Naive B cell (primary cell): ENCODE measurements at regions not wholly inside any gene's neighbourhood (a gene's known extent, or its start where the extent isn't known, plus 50 kb on each side); places are given as distances from the start of the nearest gene placed in this dataset.

Experiments
- ATAC-seq, 2 donors: fragments of 150-1000 bp; cut with Tn5 transposase; 2 replicates each; pipeline ENCODE4 v1.10.0; 2021; ENCODE audit warnings: low read depth in 2 of 2, mild to moderate bottlenecking in 2 of 2, moderate library complexity in 2 of 2
- DNase-seq: peaks from one replicate; pipeline ENCODE4 v3.0.0; 2022
- H3K27ac Mint-ChIP-seq, 6 donors: one replicate each; pipeline ENCODE4 v1.8.0; 2020 to 2022; ENCODE audit warnings: mild to moderate bottlenecking in 6 of 6, mixed read lengths in 6 of 6, moderate library complexity in 5 of 6, inconsistent platforms in 2 of 6
- H3K27me3 Mint-ChIP-seq, 3 donors: one replicate each; pipeline ENCODE4 v1.8.0; 2021 to 2022; ENCODE audit warnings: mixed read lengths in 3 of 3, mild to moderate bottlenecking in 1 of 3
- H3K36me3 Mint-ChIP-seq, 2 donors: one replicate each; pipeline ENCODE4 v1.8.0; 2020 to 2022; ENCODE audit warnings: mixed read lengths in 2 of 2, inconsistent platforms in 1 of 2, mild to moderate bottlenecking in 1 of 2
- H3K4me1 Mint-ChIP-seq, 3 donors: one replicate each; pipeline ENCODE4 v1.8.0; 2020 to 2022; ENCODE audit warnings: mixed read lengths in 3 of 3, inconsistent platforms in 1 of 3, mild to moderate bottlenecking in 1 of 3, moderate library complexity in 1 of 3
- H3K4me3 Mint-ChIP-seq, 8 donors: one replicate each; pipeline ENCODE4 v1.8.0; 2020 to 2022; ENCODE audit warnings: mild to moderate bottlenecking in 8 of 8, mixed read lengths in 8 of 8, moderate library complexity in 8 of 8, inconsistent platforms in 2 of 8
- H3K9me3 Mint-ChIP-seq, 7 donors: one replicate each; pipeline ENCODE4 v1.8.0; 2020 to 2022; ENCODE audit warnings: mixed read lengths in 7 of 7, mild to moderate bottlenecking in 5 of 7, inconsistent platforms in 2 of 7, moderate library complexity in 1 of 7

GRCh38 chr13:73399347-73400216 lies 340.8 kb downstream of the KLF5 start:
- Mint-ChIP-seq H3K27me3 (no peaks in the 10 kb centered on the region), H3K4me3 (no peak overlapping the region), H3K27ac (no peak overlapping the region), H3K9me3 (peaks cover 0 to 13% (median 2%) of the 10 kb centered on the region in 7 donors), H3K36me3 (no peaks in the 10 kb centered on the region), H3K4me1 (no peaks in the 10 kb centered on the region)
- DNase-seq (no peak), ATAC-seq (no peak)

GRCh38 chr13:73397496-73398305 lies 338.9 kb downstream of the KLF5 start:
- H3K4me3 Mint-ChIP-seq: no peak overlapping the region
- no peak for DNase-seq
- H3K36me3 Mint-ChIP-seq: no peaks in the 10 kb centered on the region
- no peak for ATAC-seq
- peaks cover 0 to 18% (median 3%) of the 10 kb centered on the region in 7 donors for H3K9me3 Mint-ChIP-seq
- H3K27ac Mint-ChIP-seq: no peak overlapping the region
- H3K4me1 Mint-ChIP-seq: no peaks in the 10 kb centered on the region
- H3K27me3 Mint-ChIP-seq: no peaks in the 10 kb centered on the region

GRCh38 chr13:73394066-73394465 lies 335.3 kb downstream of the KLF5 start:
- no peak for ATAC-seq
- Mint-ChIP-seq H3K27me3 (no peaks in the 10 kb centered on the region), H3K4me1 (no peaks in the 10 kb centered on the region), H3K9me3 (peaks cover 2 to 25% (median 6%) of the 10 kb centered on the region in 7 donors), H3K4me3 (no peak overlapping the region), H3K36me3 (no peaks in the 10 kb centered on the region), H3K27ac (no peak overlapping the region)
- no peak for DNase-seq

- ATAC-seq: no peak
- no peaks in the 10 kb centered on the region for H3K4me1 Mint-ChIP-seq
- H3K36me3 Mint-ChIP-seq: no peaks in the 10 kb centered on the region
- no peak overlapping the region for H3K4me3 Mint-ChIP-seq
- peaks cover 0 to 2% (median 0%) of the 10 kb centered on the region in 3 donors for H3K27me3 Mint-ChIP-seq
- DNase-seq: no peak
- H3K9me3 Mint-ChIP-seq: peaks cover 0 to 41% (median 10%) of the 10 kb centered on the region in 7 donors
- H3K27ac Mint-ChIP-seq: no peak overlapping the region
Observed at GRCh38 chr13:73390100-73390499, 331.3 kb downstream of the KLF5 start.

GRCh38 chr13:73388586-73388985 lies 329.8 kb downstream of the KLF5 start:
- H3K9me3 Mint-ChIP-seq: peaks cover 2 to 48% (median 9%) of the 10 kb centered on the region in 7 donors
- no peaks in the 10 kb centered on the region for H3K4me1 Mint-ChIP-seq
- no peak overlapping the region for H3K27ac Mint-ChIP-seq

GRCh38 chr13:73387318-73387717 lies 328.5 kb downstream of the KLF5 start:
- Mint-ChIP-seq H3K9me3 (peaks cover 4 to 49% (median 9%) of the 10 kb centered on the region in 7 donors), H3K27me3 (peaks cover 0 to 3% (median 0%) of the 10 kb centered on the region in 3 donors), H3K4me1 (no peaks in the 10 kb centered on the region), H3K36me3 (no peaks in the 10 kb centered on the region), H3K27ac (no peak overlapping the region), H3K4me3 (no peak overlapping the region)
- DNase-seq: no peak
- ATAC-seq: no peak

More at GRCh38 chr13:73388586-73388985, 329.8 kb downstream of the KLF5 start:
- Mint-ChIP-seq H3K36me3 (no peaks in the 10 kb centered on the region), H3K4me3 (no peak overlapping the region), H3K27me3 (peaks cover 0 to 3% (median 0%) of the 10 kb centered on the region in 3 donors)
- no peak for ATAC-seq
- no peak for DNase-seq

- Mint-ChIP-seq H3K9me3 (peaks cover 0 to 38% (median 7%) of the 10 kb centered on the region in 7 donors), H3K36me3 (no peaks in the 10 kb centered on the region), H3K4me1 (no peaks in the 10 kb centered on the region), H3K27ac (peak overlapping the region in 1 of 6 donors; percentile 40), H3K27me3 (peaks cover 0 to 9% (median 0%) of the 10 kb centered on the region in 3 donors), H3K4me3 (no peak overlapping the region)
- ATAC-seq: no peak
- DNase-seq: no peak
Observed at GRCh38 chr13:73385848-73386247, 327.0 kb downstream of the KLF5 start.

GRCh38 chr13:73372666-73373627 lies 314.1 kb downstream of the KLF5 start:
- no peak for ATAC-seq
- H3K36me3 Mint-ChIP-seq: no peaks in the 10 kb centered on the region
- no peak overlapping the region for H3K27ac Mint-ChIP-seq

GRCh38 chr13:73370066-73370465 lies 311.3 kb downstream of the KLF5 start:
- Mint-ChIP-seq H3K4me3 (no peak overlapping the region), H3K27me3 (peaks cover 0 to 3% (median 0%) of the 10 kb centered on the region in 3 donors), H3K4me1 (no peaks in the 10 kb centered on the region), H3K36me3 (no peaks in the 10 kb centered on the region), H3K27ac (no peak overlapping the region), H3K9me3 (peaks cover 0 to 10% (median 3%) of the 10 kb centered on the region in 7 donors)
- DNase-seq: no peak
- no peak for ATAC-seq

More at GRCh38 chr13:73372666-73373627, 314.1 kb downstream of the KLF5 start:
- H3K9me3 Mint-ChIP-seq: peaks cover 1 to 15% (median 5%) of the 10 kb centered on the region in 7 donors
- H3K4me1 Mint-ChIP-seq: no peaks in the 10 kb centered on the region
- DNase-seq: no peak
- peak overlapping the region in 1 of 8 donors; percentile 21 for H3K4me3 Mint-ChIP-seq
- H3K27me3 Mint-ChIP-seq: peaks cover 0 to 3% (median 0%) of the 10 kb centered on the region in 3 donors

- no peak overlapping the region for H3K27ac Mint-ChIP-seq
- peaks cover 0 to 3% (median 0%) of the 10 kb centered on the region in 3 donors for H3K27me3 Mint-ChIP-seq
- peaks cover 0 to 10% (median 2%) of the 10 kb centered on the region in 7 donors for H3K9me3 Mint-ChIP-seq
- ATAC-seq (no peak), DNase-seq (no peak)
- no peaks in the 10 kb centered on the region for H3K4me1 Mint-ChIP-seq
- no peaks in the 10 kb centered on the region for H3K36me3 Mint-ChIP-seq
- H3K4me3 Mint-ChIP-seq: no peak overlapping the region
Observed at GRCh38 chr13:73369095-73369494, 310.3 kb downstream of the KLF5 start.

- ATAC-seq: no peak
- Mint-ChIP-seq H3K27ac (no peak overlapping the region), H3K9me3 (peaks cover 0 to 10% (median 2%) of the 10 kb centered on the region in 7 donors), H3K27me3 (peaks cover 0 to 3% (median 0%) of the 10 kb centered on the region in 3 donors), H3K4me1 (no peaks in the 10 kb centered on the region), H3K4me3 (no peak overlapping the region), H3K36me3 (no peaks in the 10 kb centered on the region)
- no peak for DNase-seq
Observed at GRCh38 chr13:73368608-73369007, 309.8 kb downstream of the KLF5 start.

- Mint-ChIP-seq H3K27ac (no peak overlapping the region), H3K4me1 (no peaks in the 10 kb centered on the region), H3K4me3 (no peak overlapping the region), H3K9me3 (peaks cover 0 to 10% (median 1%) of the 10 kb centered on the region in 7 donors), H3K36me3 (no peaks in the 10 kb centered on the region), H3K27me3 (no peaks in the 10 kb centered on the region)
- ATAC-seq (no peak), DNase-seq (no peak)
Observed at GRCh38 chr13:73367886-73368285, 309.1 kb downstream of the KLF5 start.

GRCh38 chr13:73366241-73366640 lies 307.4 kb downstream of the KLF5 start:
- peak overlapping the region in 1 of 8 donors; percentile 37 for H3K4me3 Mint-ChIP-seq
- H3K27me3 Mint-ChIP-seq: no peaks in the 10 kb centered on the region
- peaks cover 0 to 4% (median 0%) of the 10 kb centered on the region in 7 donors for H3K9me3 Mint-ChIP-seq
- no peaks in the 10 kb centered on the region for H3K4me1 Mint-ChIP-seq
- no peaks in the 10 kb centered on the region for H3K36me3 Mint-ChIP-seq
- no peak for ATAC-seq
- DNase-seq: no peak
- no peak overlapping the region for H3K27ac Mint-ChIP-seq
